SK-N-SH treated with all-trans-retinoic acid at 6 μM for 48 hours (cell line): ENCODE measurements at regions not wholly inside any gene's neighbourhood (a gene's known extent, or its start where the extent isn't known, plus 50 kb on each side); places are given as distances from the start of the nearest gene placed in this dataset.

Experiments
- ATAC-seq: fragments of 200-7000 bp; cut with Tn5 transposase; 3 replicates; pipeline ENCODE4 v1.9.1; 2020; ENCODE audit warnings: mild to moderate bottlenecking, moderate library complexity
- ARNTL ChIP-seq: fragments of 450-650 bp; formaldehyde crosslinking; IDR thresholded peaks from 2 replicates; pipeline ENCODE4 v1.5.0; 2020; ENCODE audit warnings: low read depth, mild to moderate bottlenecking, moderate library complexity, borderline replicate concordance
- BACH2 ChIP-seq: fragments of 250-450 bp; sonication (Bioruptor Pico); IDR thresholded peaks from 2 replicates; pipeline ENCODE4 v1.9.0; 2021; ENCODE audit warnings: mild to moderate bottlenecking, borderline replicate concordance
- CSDC2 ChIP-seq: fragments of 250-450 bp; sonication (Bioruptor Pico); IDR thresholded peaks from 2 replicates; pipeline ENCODE4 v1.5.0; 2020; ENCODE audit warnings: mild to moderate bottlenecking, moderate library complexity
- ESRRG ChIP-seq: fragments of 250-450 bp; sonication (Bioruptor Pico); IDR thresholded peaks from 2 replicates; pipeline ENCODE4 v1.6.1; 2021; ENCODE audit warnings: mild to moderate bottlenecking
- GLIS3 ChIP-seq: fragments of 250-450 bp; sonication (Bioruptor Pico); IDR thresholded peaks from 2 replicates; pipeline ENCODE4 v1.5.0; 2020; ENCODE audit warnings: mild to moderate bottlenecking, moderate library complexity
- ISL1 ChIP-seq: fragments of 250-450 bp; sonication (Bioruptor Pico); IDR thresholded peaks from 2 replicates; pipeline ENCODE4 v2.1.2; 2022; ENCODE audit warnings: mild to moderate bottlenecking, moderate library complexity
- OSR1 ChIP-seq: fragments of 250-450 bp; sonication (Bioruptor Pico); IDR thresholded peaks from 2 replicates; pipeline ENCODE4 v1.8.0; 2022; ENCODE audit warnings: moderate library complexity, mild to moderate bottlenecking, inconsistent platforms
- POU6F1 ChIP-seq: fragments of 250-450 bp; sonication (Bioruptor Pico); IDR thresholded peaks from 2 replicates; pipeline ENCODE4 v1.8.0; 2021; ENCODE audit warnings: low read depth, mild to moderate bottlenecking, moderate library complexity, borderline replicate concordance
- RARB ChIP-seq: fragments of 250-450 bp; sonication (Bioruptor Pico); IDR thresholded peaks from 2 replicates; pipeline ENCODE4 v1.8.0; 2021; ENCODE audit warnings: mild to moderate bottlenecking, moderate library complexity
- SNAI2 ChIP-seq: fragments of 250-450 bp; sonication (Bioruptor Pico); IDR thresholded peaks from 2 replicates; pipeline ENCODE4 v1.5.0; 2020; ENCODE audit warnings: mild to moderate bottlenecking, moderate library complexity
- TCF4 ChIP-seq: fragments of 250-450 bp; sonication (Bioruptor Pico); IDR thresholded peaks from 2 replicates; pipeline ENCODE4 v1.8.0; 2021; ENCODE audit warnings: mild to moderate bottlenecking, moderate library complexity, borderline replicate concordance
- TOX ChIP-seq: fragments of 250-450 bp; sonication (Bioruptor Pico); IDR thresholded peaks from 2 replicates; pipeline ENCODE4 v1.8.0; 2021; ENCODE audit warnings: mild to moderate bottlenecking, moderate library complexity, borderline replicate concordance
- ZC3H10 ChIP-seq: fragments of 250-450 bp; sonication (Bioruptor Pico); IDR thresholded peaks from 2 replicates; pipeline ENCODE4 v1.5.1; 2021; ENCODE audit warnings: mild to moderate bottlenecking, moderate library complexity
- ZFP30 ChIP-seq: fragments of 450-650 bp; formaldehyde crosslinking; IDR thresholded peaks from 2 replicates; pipeline ENCODE4 v1.5.0; 2022; ENCODE audit warnings: mild to moderate bottlenecking, moderate library complexity
- ZNF565 ChIP-seq: fragments of 450-650 bp; formaldehyde crosslinking; conservative IDR thresholded peaks from 2 replicates; pipeline ENCODE4 v1.5.0; 2020; ENCODE audit warnings: low read depth, mild to moderate bottlenecking, moderate library complexity
- ZNF70 ChIP-seq: fragments of 450-650 bp; formaldehyde crosslinking; IDR thresholded peaks from 2 replicates; pipeline ENCODE4 v1.5.0; 2020; ENCODE audit warnings: mild to moderate bottlenecking, moderate library complexity
- ZNF8 ChIP-seq: fragments of 450-650 bp; formaldehyde crosslinking; IDR thresholded peaks from 2 replicates; pipeline ENCODE4 v1.5.0; 2020; ENCODE audit warnings: mild to moderate bottlenecking, moderate library complexity
- TF ChIP-seq, protein P1 (sequence below): fragments of 250-450 bp; sonication (Bioruptor Pico); IDR thresholded peaks from 2 replicates; pipeline ENCODE4 v1.5.1; 2020; ENCODE audit warnings: low read depth, mild to moderate bottlenecking, moderate library complexity
- TF ChIP-seq, protein P2 (sequence below): fragments of 250-450 bp; sonication (Bioruptor Pico); IDR thresholded peaks from 2 replicates; pipeline ENCODE4 v1.5.1; 2021; ENCODE audit warnings: mild to moderate bottlenecking, moderate library complexity
- TF ChIP-seq, protein P3 (sequence below): fragments of 250-450 bp; sonication (Bioruptor Pico); IDR thresholded peaks from 2 replicates; pipeline ENCODE4 v1.8.0; 2020; ENCODE audit warnings: mild to moderate bottlenecking, moderate library complexity, borderline replicate concordance

GRCh38 chr10:53479365-53479764 lies 706.8 kb upstream of the MBL2 start:
- TF ChIP-seq, protein P1, sequence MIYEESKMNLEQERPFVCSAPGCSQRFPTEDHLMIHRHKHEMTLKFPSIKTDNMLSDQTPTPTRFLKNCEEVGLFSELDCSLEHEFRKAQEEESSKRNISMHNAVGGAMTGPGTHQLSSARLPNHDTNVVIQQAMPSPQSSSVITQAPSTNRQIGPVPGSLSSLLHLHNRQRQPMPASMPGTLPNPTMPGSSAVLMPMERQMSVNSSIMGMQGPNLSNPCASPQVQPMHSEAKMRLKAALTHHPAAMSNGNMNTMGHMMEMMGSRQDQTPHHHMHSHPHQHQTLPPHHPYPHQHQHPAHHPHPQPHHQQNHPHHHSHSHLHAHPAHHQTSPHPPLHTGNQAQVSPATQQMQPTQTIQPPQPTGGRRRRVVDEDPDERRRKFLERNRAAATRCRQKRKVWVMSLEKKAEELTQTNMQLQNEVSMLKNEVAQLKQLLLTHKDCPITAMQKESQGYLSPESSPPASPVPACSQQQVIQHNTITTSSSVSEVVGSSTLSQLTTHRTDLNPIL (CRISPR knock-in tag) = no peak
- TF ChIP-seq ZFP30 (CRISPR knock-in tag) (no peak), ARNTL (CRISPR knock-in tag) (no peak), ISL1 (CRISPR knock-in tag) (no peak)
- TF ChIP-seq, all 23 proteins: peak for 0

GRCh38 chr10:53477313-53477675 lies 704.7 kb upstream of the MBL2 start:
- no peak for TF ChIP-seq TCF4 (CRISPR knock-in tag)
- no peak for TF ChIP-seq ZFP30 (CRISPR knock-in tag)
- TF ChIP-seq, protein P2, sequence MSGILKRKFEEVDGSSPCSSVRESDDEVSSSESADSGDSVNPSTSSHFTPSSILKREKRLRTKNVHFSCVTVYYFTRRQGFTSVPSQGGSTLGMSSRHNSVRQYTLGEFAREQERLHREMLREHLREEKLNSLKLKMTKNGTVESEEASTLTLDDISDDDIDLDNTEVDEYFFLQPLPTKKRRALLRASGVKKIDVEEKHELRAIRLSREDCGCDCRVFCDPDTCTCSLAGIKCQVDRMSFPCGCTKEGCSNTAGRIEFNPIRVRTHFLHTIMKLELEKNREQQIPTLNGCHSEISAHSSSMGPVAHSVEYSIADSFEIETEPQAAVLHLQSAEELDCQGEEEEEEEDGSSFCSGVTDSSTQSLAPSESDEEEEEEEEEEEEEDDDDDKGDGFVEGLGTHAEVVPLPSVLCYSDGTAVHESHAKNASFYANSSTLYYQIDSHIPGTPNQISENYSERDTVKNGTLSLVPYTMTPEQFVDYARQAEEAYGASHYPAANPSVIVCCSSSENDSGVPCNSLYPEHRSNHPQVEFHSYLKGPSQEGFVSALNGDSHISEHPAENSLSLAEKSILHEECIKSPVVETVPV = no peak
- no peak for ATAC-seq

More at GRCh38 chr10:53479365-53479764, 706.8 kb upstream of the MBL2 start:
- no peak for ATAC-seq

DNA sequence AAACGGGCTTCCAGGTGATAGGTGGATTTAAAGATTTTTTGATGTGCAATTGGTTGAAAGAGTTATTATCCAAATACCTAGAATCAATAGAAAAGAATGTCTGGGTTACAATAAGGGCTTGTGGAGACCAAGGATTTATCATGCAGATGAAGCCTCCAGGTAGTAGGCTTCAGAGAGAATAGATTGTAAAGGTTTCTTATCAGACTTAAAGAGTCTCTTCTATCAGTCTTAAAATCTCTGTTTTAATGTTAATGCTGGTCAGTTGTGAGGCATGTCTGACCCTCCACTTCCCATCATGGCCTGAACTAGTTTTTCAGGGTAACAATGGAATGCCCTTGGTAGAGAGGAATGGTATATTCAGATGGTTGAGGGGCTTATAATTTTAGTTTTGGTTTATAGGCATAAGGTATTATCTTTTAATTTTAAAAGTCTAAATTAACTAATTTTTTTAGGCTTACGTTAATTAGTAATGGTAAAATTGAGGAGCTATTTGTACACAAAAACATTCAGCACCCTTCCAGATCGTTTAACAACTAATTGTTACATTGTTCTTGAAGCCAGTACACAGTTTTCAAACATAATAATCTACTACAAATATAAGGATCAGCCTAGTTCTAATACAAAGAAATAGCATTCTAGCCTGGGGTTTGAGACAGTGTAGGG lies 704.2 kb upstream of the MBL2 start:
- TF ChIP-seq ESRRG (no peak), TOX (CRISPR knock-in tag) (no peak), SNAI2 (CRISPR knock-in tag) (no peak), ZC3H10 (CRISPR knock-in tag) (no peak), POU6F1 (no peak), GLIS3 (no peak)
- TF ChIP-seq, protein P3, sequence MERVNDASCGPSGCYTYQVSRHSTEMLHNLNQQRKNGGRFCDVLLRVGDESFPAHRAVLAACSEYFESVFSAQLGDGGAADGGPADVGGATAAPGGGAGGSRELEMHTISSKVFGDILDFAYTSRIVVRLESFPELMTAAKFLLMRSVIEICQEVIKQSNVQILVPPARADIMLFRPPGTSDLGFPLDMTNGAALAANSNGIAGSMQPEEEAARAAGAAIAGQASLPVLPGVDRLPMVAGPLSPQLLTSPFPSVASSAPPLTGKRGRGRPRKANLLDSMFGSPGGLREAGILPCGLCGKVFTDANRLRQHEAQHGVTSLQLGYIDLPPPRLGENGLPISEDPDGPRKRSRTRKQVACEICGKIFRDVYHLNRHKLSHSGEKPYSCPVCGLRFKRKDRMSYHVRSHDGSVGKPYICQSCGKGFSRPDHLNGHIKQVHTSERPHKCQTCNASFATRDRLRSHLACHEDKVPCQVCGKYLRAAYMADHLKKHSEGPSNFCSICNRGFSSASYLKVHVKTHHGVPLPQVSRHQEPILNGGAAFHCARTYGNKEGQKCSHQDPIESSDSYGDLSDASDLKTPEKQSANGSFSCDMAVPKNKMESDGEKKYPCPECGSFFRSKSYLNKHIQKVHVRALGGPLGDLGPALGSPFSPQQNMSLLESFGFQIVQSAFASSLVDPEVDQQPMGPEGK (CRISPR knock-in tag) = no peak
- no peak for ATAC-seq

- no peak for ATAC-seq
These were observed 696.8 kb upstream of the MBL2 start for GRCh38 chr10:53469383-53469782.

More at GRCh38 chr10:53469383-53469782, 696.8 kb upstream of the MBL2 start:
- TF ChIP-seq CSDC2 (no peak), RARB (no peak), BACH2 (no peak), ZNF8 (no peak), ISL1 (CRISPR knock-in tag) (no peak), TOX (CRISPR knock-in tag) (no peak), ZC3H10 (CRISPR knock-in tag) (no peak), ZNF565 (CRISPR knock-in tag) (no peak), ZFP30 (CRISPR knock-in tag) (no peak), ZNF70 (CRISPR knock-in tag) (no peak), POU6F1 (no peak), OSR1 (CRISPR knock-in tag) (no peak)
- TF ChIP-seq, protein P2 = no peak
- TF ChIP-seq, protein P3 (CRISPR knock-in tag) = no peak
- TF ChIP-seq, all 23 proteins: peak for 0
